Endothelial cell of hepatic sinusoid (primary cell): ENCODE measurements at regions not wholly inside any gene's neighbourhood (a gene's known extent, or its start where the extent isn't known, plus 50 kb on each side); places are given as distances from the start of the nearest gene placed in this dataset.

ENCODE experiments used
- in situ Hi-C: cut with HindIII; loops from 2 replicates; pipeline ENCODE4 v1.10.0; 2017; ENCODE audit warnings: low sequenced_read_pairs

- in situ Hi-C loops: loop anchor here (5.0 to 10.0 kb wide), 4 partner anchors 95 to 495 kb away; no protein-coding TSS in a partner anchor
These were observed 151.6 kb downstream of the TOMM20 start for GRCh38 chr1:234976861-234977680.

GRCh38 chr1:234975941-234976860 lies 152.4 kb downstream of the TOMM20 start:
- in situ Hi-C loops: loop anchor here (5.0 to 10.0 kb wide), 4 partner anchors 96 to 494 kb away; no protein-coding TSS in a partner anchor

GRCh38 chr1:234975122-234975940 lies 153.3 kb downstream of the TOMM20 start:
- in situ Hi-C loops: loop anchor here (5.0 to 10.0 kb wide), 4 partner anchors 97 to 493 kb away; no protein-coding TSS in a partner anchor

GRCh38 chr1:234973426-234974250 lies 155.0 kb downstream of the TOMM20 start:
- in situ Hi-C loops: loop anchor here (5.0 to 10.0 kb wide), 2 partner anchors 71 to 349 kb away; no protein-coding TSS in a partner anchor

GRCh38 chr1:234972411-234973191 lies 156.0 kb downstream of the TOMM20 start:
- in situ Hi-C loops: loop anchor here (5.0 to 10.0 kb wide), 2 partner anchors 70 to 348 kb away; no protein-coding TSS in a partner anchor

GRCh38 chr1:234971586-234972297 lies 156.9 kb downstream of the TOMM20 start:
- in situ Hi-C loops: loop anchor here (5.0 to 10.0 kb wide), 2 partner anchors 69 to 347 kb away; no protein-coding TSS in a partner anchor

- in situ Hi-C loops: loop anchor here (5.0 to 10.0 kb wide), 2 partner anchors 69 to 346 kb away; no protein-coding TSS in a partner anchor
These were observed 157.7 kb downstream of the TOMM20 start for GRCh38 chr1:234970731-234971476.

- in situ Hi-C loops: loop anchor here (5.0 to 10.0 kb wide), 2 partner anchors 68 to 346 kb away; no protein-coding TSS in a partner anchor
These were observed 158.3 kb downstream of the TOMM20 start for GRCh38 chr1:234970401-234970730.

- in situ Hi-C loops: loop anchor here (5.0 to 10.0 kb wide), 2 partner anchors 67 to 345 kb away; no protein-coding TSS in a partner anchor
These were observed 158.8 kb downstream of the TOMM20 start for GRCh38 chr1:234969581-234970400.

- in situ Hi-C loops: no loop called here
These were observed 159.6 kb downstream of the TOMM20 start for GRCh38 chr1:234969011-234969441.

GRCh38 chr1:234968451-234968850 lies 160.2 kb downstream of the TOMM20 start:
- in situ Hi-C loops: no loop called here

GRCh38 chr1:234967121-234967520 lies 161.5 kb downstream of the TOMM20 start:
- in situ Hi-C loops: no loop called here

- in situ Hi-C loops: no loop called here
These were observed 163.5 kb downstream of the TOMM20 start for GRCh38 chr1:234965111-234965510.

- in situ Hi-C loops: no loop called here
These were observed 164.5 kb downstream of the TOMM20 start for GRCh38 chr1:234963904-234964702.

GRCh38 chr1:234963180-234963903 lies 165.3 kb downstream of the TOMM20 start:
- in situ Hi-C loops: no loop called here
